Right atrium auricular region (tissue), 2 donors: ENCODE measurements at regions not wholly inside any gene's neighbourhood (a gene's known extent, or its start where the extent isn't known, plus 50 kb on each side); places are given as distances from the start of the nearest gene placed in this dataset.

ENCODE experiments used
- DNase-seq: peaks from one replicate; pipeline ENCODE4 v3.0.0-alpha.2; 2019; ENCODE audit warnings: low spot score
- H3K27ac ChIP-seq, 2 donors: fragments of 200-600 bp; sonication (generic); 1 replicate in 1 of 2; 2 replicates in 1 of 2; pipeline ENCODE4 v1.5.1; 2016 to 2019
- H3K27me3 ChIP-seq, 2 donors: fragments of 200-600 bp; sonication (generic); one replicate each; pipeline versions ENCODE4 v1.5.1 to v1.6.0; 2017 to 2019
- H3K36me3 ChIP-seq: fragments of 200-600 bp; sonication (generic); one replicate; pipeline ENCODE4 v1.5.1; 2016
- H3K4me1 ChIP-seq, 2 donors: fragments of 200-600 bp; sonication (generic); one replicate each; pipeline versions ENCODE4 v1.5.1 to v1.6.0; 2017 to 2019
- H3K4me3 ChIP-seq, 2 donors: fragments of 200-600 bp; sonication (generic); 1 replicate in 1 of 2; 2 replicates in 1 of 2; pipeline ENCODE4 v1.5.1; 2017 to 2019; ENCODE audit warnings: mild to moderate bottlenecking in 1 of 2, moderate library complexity in 1 of 2
- H3K9me3 ChIP-seq, 2 donors: fragments of 200-600 bp; sonication (generic); one replicate each; pipeline ENCODE4 v1.5.1; 2019
- CTCF ChIP-seq, 2 donors: fragments of 200-600 bp; sonication (generic); IDR thresholded peaks; one replicate each; pipeline ENCODE4 v1.5.1; 2019; ENCODE audit warnings: antibody characterized with exemption in 2 of 2

- H3K4me3 ChIP-seq, result no peak overlapping the region
- DNase-seq, result no peak
- no peaks in the 10 kb centered on the region for H3K9me3 ChIP-seq
- H3K4me1 ChIP-seq, result peaks cover 0 to 9% of the 10 kb centered on the region in 2 donors
- H3K36me3 ChIP-seq, result no peaks in the 10 kb centered on the region
- no peaks in the 10 kb centered on the region for H3K27me3 ChIP-seq
- no peak for TF ChIP-seq CTCF (IDR thresholded peaks at IDR 0.05)
- no peak overlapping the region for H3K27ac ChIP-seq
Measured at GRCh38 chr16:14358697-14359305, 271.3 kb downstream of the PARN start.

GRCh38 chr16:14357328-14357727 lies 272.7 kb downstream of the PARN start:
- Histone ChIP-seq H3K9me3 (no peaks in the 10 kb centered on the region), H3K27ac (no peak overlapping the region), H3K4me1 (peaks cover 0 to 9% of the 10 kb centered on the region in 2 donors), H3K27me3 (no peaks in the 10 kb centered on the region), H3K4me3 (no peak overlapping the region), H3K36me3 (no peaks in the 10 kb centered on the region)
- no peak for DNase-seq
- TF ChIP-seq CTCF (IDR thresholded peaks at IDR 0.05), result no peak

GRCh38 chr16:14356064-14356463 lies 274.0 kb downstream of the PARN start:
- Histone ChIP-seq H3K4me3 (no peak overlapping the region), H3K27ac (no peak overlapping the region), H3K4me1 (peaks cover 0 to 9% of the 10 kb centered on the region in 2 donors), H3K36me3 (no peaks in the 10 kb centered on the region), H3K27me3 (no peaks in the 10 kb centered on the region), H3K9me3 (no peaks in the 10 kb centered on the region)
- no peak for DNase-seq
- no peak for TF ChIP-seq CTCF (IDR thresholded peaks at IDR 0.05)

- Histone ChIP-seq H3K27ac (no peak overlapping the region), H3K4me3 (no peak overlapping the region), H3K4me1 (peaks cover 0 to 12% of the 10 kb centered on the region in 2 donors), H3K9me3 (no peaks in the 10 kb centered on the region), H3K36me3 (no peaks in the 10 kb centered on the region), H3K27me3 (no peaks in the 10 kb centered on the region)
- TF ChIP-seq CTCF (IDR thresholded peaks at IDR 0.05), result no peak
- no peak for DNase-seq
Measured at GRCh38 chr16:14354561-14355351, 275.3 kb downstream of the PARN start.

- Histone ChIP-seq H3K4me1 (peaks cover 0 to 8% of the 10 kb centered on the region in 2 donors), H3K4me3 (no peak overlapping the region), H3K9me3 (no peaks in the 10 kb centered on the region), H3K36me3 (no peaks in the 10 kb centered on the region), H3K27me3 (no peaks in the 10 kb centered on the region), H3K27ac (no peak overlapping the region)
- no peak for TF ChIP-seq CTCF (IDR thresholded peaks at IDR 0.05)
- no peak for DNase-seq
Measured at GRCh38 chr16:14353340-14353739, 276.7 kb downstream of the PARN start.
